Liver (tissue), 3 donors: ENCODE measurements at regions not wholly inside any gene's neighbourhood (a gene's known extent, or its start where the extent isn't known, plus 50 kb on each side); places are given as distances from the start of the nearest gene placed in this dataset.
"Not testable (repeated sequence)": the region's sequence is repeated elsewhere in the genome, so short reads cannot be mapped to it uniquely, and the experiment has no call there.

Experiments
- ATF3 ChIP-seq: IDR thresholded peaks from 2 replicates; pipeline ENCODE4 v1.6.1; 2016; ENCODE audit warnings: antibody characterized with exemption
- CTCF ChIP-seq: fragments of 150-350 bp; IDR thresholded peaks from 2 replicates; pipeline ENCODE4 v1.5.1; 2017; ENCODE audit warnings: improper control_type of control experiment, low read depth, low read length; ENCODE audit not compliant: missing input control
- EGR1 ChIP-seq, 2 donors: IDR thresholded peaks; 2 replicates each; pipeline ENCODE4 v1.6.1; 2016 to 2018; ENCODE audit warnings: antibody characterized with exemption in 2 of 2, low read depth in 2 of 2
- FOXA1 ChIP-seq: IDR thresholded peaks from 2 replicates; pipeline ENCODE4 v1.6.1; 2016; ENCODE audit warnings: antibody characterized with exemption
- GABPA ChIP-seq, 2 donors: IDR thresholded peaks in 1 of 2; conservative IDR thresholded peaks in 1 of 2; 2 replicates each; pipeline ENCODE4 v1.6.1; 2016; ENCODE audit warnings: antibody characterized with exemption in 2 of 2, mild to moderate bottlenecking in 1 of 2, moderate library complexity in 1 of 2
- JUND ChIP-seq, 2 donors: IDR thresholded peaks; 2 replicates each; pipeline ENCODE4 v1.6.1; 2016; ENCODE audit warnings: antibody characterized with exemption in 2 of 2
- MAX ChIP-seq: IDR thresholded peaks from 2 replicates; pipeline ENCODE4 v1.6.1; 2016; ENCODE audit warnings: antibody characterized with exemption
- RAD21 ChIP-seq, 2 donors: IDR thresholded peaks; 2 replicates each; pipeline ENCODE4 v1.6.1; 2016; ENCODE audit warnings: antibody characterized with exemption in 2 of 2, mild to moderate bottlenecking in 2 of 2
- REST ChIP-seq: IDR thresholded peaks from 2 replicates; pipeline ENCODE4 v1.6.1; 2016; ENCODE audit warnings: antibody characterized with exemption, mild to moderate bottlenecking
- SP1 ChIP-seq: IDR thresholded peaks from 2 replicates; pipeline ENCODE4 v1.6.1; 2018; ENCODE audit warnings: antibody characterized with exemption, mild to moderate bottlenecking
- TAF1 ChIP-seq: conservative IDR thresholded peaks from 2 replicates; pipeline ENCODE4 v1.6.1; 2016; ENCODE audit warnings: antibody characterized with exemption, mild to moderate bottlenecking
- YY1 ChIP-seq: IDR thresholded peaks from 2 replicates; pipeline ENCODE4 v1.6.1; 2016; ENCODE audit warnings: antibody characterized with exemption, mild to moderate bottlenecking
- ZBTB33 ChIP-seq: IDR thresholded peaks from 2 replicates; pipeline ENCODE4 v1.6.1; 2016; ENCODE audit warnings: antibody characterized with exemption
- donor health status: healthy.
- donor health status: healthy.

- TF ChIP-seq CTCF; REST; TAF1; GABPA (IDR thresholded peaks at IDR 0.05 in 1 of 2, conservative IDR thresholded peaks at IDR 0.05 in 1 of 2); ATF3; MAX; SP1; FOXA1; RAD21 (IDR thresholded peaks at IDR 0.05); EGR1 (IDR thresholded peaks at IDR 0.05; ENCODE audit: low read depth in 2 of 2); JUND (IDR thresholded peaks at IDR 0.05); ZBTB33; YY1: not testable (repeated sequence)
Measured at GRCh38 chr7:115206374-115206773, 284.5 kb downstream of the MDFIC start.
